Ishikawa (cell line): ENCODE measurements at regions not wholly inside any gene's neighbourhood (a gene's known extent, or its start where the extent isn't known, plus 50 kb on each side); places are given as distances from the start of the nearest gene placed in this dataset.

ENCODE experiments used
- CEBPB ChIP-seq: IDR thresholded peaks from 2 replicates; pipeline ENCODE4 v1.6.1; 2012
- CREB1 ChIP-seq: IDR thresholded peaks from 2 replicates; pipeline ENCODE4 v1.6.1; 2012; ENCODE audit warnings: low read depth
- EGR1 ChIP-seq: IDR thresholded peaks from 2 replicates; pipeline ENCODE4 v1.6.1; 2012
- EP300 ChIP-seq: IDR thresholded peaks from 2 replicates; pipeline ENCODE4 v1.6.1; 2012; ENCODE audit warnings: borderline replicate concordance
- FOXM1 ChIP-seq: IDR thresholded peaks from 2 replicates; pipeline ENCODE4 v1.6.1; 2012; ENCODE audit warnings: low read depth, borderline replicate concordance
- RAD21 ChIP-seq: IDR thresholded peaks from 2 replicates; pipeline ENCODE4 v1.6.1; 2012; ENCODE audit warnings: low read depth
- TAF1 ChIP-seq: IDR thresholded peaks from 2 replicates; pipeline ENCODE4 v1.6.1; 2012; ENCODE audit warnings: low read depth, mild to moderate bottlenecking
- TCF12 ChIP-seq: IDR thresholded peaks from 2 replicates; pipeline ENCODE4 v1.6.1; 2012; ENCODE audit warnings: low read depth
- TEAD4 ChIP-seq: IDR thresholded peaks from 2 replicates; pipeline ENCODE4 v1.6.1; 2012
- YY1 ChIP-seq: IDR thresholded peaks from 2 replicates; pipeline ENCODE4 v1.6.1; 2012; ENCODE audit warnings: low read depth
- ZBTB7A ChIP-seq: IDR thresholded peaks from 2 replicates; pipeline ENCODE4 v1.6.1; 2012; ENCODE audit warnings: low read depth
- TF ChIP-seq, protein P1 (sequence below): IDR thresholded peaks from 2 replicates; pipeline ENCODE4 v1.6.1; 2012
- TF ChIP-seq, protein P2 (sequence below): IDR thresholded peaks from 2 replicates; pipeline ENCODE4 v1.6.1; 2012
- TF ChIP-seq, protein P3 (sequence below): IDR thresholded peaks from 2 replicates; pipeline ENCODE4 v1.6.1; 2012; ENCODE audit warnings: low read depth, mild to moderate bottlenecking

DNA sequence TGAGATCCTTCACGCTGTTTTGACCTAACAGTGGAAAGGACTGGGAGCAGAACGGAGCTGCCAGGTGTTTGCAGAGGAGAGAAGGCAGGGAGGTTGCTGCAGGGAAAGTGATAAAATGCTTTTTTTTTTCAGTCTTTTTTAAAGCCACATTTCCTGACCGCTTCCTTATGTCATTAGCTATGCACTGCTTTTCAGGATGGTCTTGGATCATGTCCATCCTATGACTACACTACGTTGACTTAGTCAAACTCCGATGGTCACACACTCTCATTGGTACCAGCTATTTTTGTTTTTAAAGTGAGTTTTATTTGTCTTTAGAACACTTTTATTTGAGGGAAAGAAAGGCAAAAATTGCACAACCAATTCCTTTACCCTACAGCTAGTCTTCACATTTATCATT, 89.2 kb upstream of the EXOC2 start:
- TF ChIP-seq EGR1 (no peak), TAF1 (no peak), YY1 (no peak), EP300 (no peak), CEBPB (no peak), TCF12 (no peak), TEAD4 (no peak), RAD21 (no peak), CREB1 (no peak), FOXM1 (no peak), ZBTB7A (no peak)
- TF ChIP-seq, protein P1, sequence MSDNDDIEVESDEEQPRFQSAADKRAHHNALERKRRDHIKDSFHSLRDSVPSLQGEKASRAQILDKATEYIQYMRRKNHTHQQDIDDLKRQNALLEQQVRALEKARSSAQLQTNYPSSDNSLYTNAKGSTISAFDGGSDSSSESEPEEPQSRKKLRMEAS: no peak
- TF ChIP-seq, protein P2, sequence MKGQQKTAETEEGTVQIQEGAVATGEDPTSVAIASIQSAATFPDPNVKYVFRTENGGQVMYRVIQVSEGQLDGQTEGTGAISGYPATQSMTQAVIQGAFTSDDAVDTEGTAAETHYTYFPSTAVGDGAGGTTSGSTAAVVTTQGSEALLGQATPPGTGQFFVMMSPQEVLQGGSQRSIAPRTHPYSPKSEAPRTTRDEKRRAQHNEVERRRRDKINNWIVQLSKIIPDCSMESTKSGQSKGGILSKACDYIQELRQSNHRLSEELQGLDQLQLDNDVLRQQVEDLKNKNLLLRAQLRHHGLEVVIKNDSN: no peak
- TF ChIP-seq, protein P3, sequence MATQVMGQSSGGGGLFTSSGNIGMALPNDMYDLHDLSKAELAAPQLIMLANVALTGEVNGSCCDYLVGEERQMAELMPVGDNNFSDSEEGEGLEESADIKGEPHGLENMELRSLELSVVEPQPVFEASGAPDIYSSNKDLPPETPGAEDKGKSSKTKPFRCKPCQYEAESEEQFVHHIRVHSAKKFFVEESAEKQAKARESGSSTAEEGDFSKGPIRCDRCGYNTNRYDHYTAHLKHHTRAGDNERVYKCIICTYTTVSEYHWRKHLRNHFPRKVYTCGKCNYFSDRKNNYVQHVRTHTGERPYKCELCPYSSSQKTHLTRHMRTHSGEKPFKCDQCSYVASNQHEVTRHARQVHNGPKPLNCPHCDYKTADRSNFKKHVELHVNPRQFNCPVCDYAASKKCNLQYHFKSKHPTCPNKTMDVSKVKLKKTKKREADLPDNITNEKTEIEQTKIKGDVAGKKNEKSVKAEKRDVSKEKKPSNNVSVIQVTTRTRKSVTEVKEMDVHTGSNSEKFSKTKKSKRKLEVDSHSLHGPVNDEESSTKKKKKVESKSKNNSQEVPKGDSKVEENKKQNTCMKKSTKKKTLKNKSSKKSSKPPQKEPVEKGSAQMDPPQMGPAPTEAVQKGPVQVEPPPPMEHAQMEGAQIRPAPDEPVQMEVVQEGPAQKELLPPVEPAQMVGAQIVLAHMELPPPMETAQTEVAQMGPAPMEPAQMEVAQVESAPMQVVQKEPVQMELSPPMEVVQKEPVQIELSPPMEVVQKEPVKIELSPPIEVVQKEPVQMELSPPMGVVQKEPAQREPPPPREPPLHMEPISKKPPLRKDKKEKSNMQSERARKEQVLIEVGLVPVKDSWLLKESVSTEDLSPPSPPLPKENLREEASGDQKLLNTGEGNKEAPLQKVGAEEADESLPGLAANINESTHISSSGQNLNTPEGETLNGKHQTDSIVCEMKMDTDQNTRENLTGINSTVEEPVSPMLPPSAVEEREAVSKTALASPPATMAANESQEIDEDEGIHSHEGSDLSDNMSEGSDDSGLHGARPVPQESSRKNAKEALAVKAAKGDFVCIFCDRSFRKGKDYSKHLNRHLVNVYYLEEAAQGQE: no peak
